ENCODE measurements at regions not wholly inside any gene's neighbourhood (a gene's known extent, or its start where the extent isn't known, plus 50 kb on each side); places are given as distances from the start of the nearest gene placed in this dataset.

DNA sequence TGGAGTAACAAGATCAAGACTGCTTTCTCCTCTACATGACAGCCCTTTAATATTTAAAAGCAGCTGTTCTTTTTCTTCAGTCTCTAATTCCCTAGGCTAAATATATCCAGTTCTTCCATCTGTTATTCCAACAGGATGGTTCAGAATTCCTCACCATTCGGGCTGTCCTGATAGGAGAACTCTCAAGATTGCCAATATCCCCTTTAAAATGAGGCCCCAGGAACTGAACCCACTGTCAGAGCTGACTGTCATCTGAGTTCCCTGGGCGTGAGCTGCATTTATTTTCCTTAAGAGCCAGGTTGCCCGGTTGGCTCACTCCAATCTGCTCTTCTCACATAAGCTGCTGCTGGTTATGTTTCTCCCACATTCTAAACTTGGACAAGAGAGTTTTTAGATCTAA is 177.6 kb downstream of the MIS18A start:
- TF ChIP-seq CHD2 (IDR thresholded peaks at IDR 0.05; ENCODE audit: low read depth, low read length) (no peak), ZC3H11A (IDR thresholded peaks at IDR 0.05; ENCODE audit: low read depth, low read length) (no peak), USF1 (CRISPR knock-in tag; IDR thresholded peaks at IDR 0.05) (no peak), ZFP91 (CRISPR knock-in tag; IDR thresholded peaks at IDR 0.05) (no peak), FOXK2 (conservative IDR thresholded peaks at IDR 0.05 in 1 of 2, IDR thresholded peaks at IDR 0.05 in 1 of 2; ENCODE audit: low read depth in 2 of 2) (no peak), STAT6 (CRISPR knock-in tag; IDR thresholded peaks at IDR 0.05) (no peak), FOXK1 (CRISPR knock-in tag; IDR thresholded peaks at IDR 0.05; ENCODE audit: borderline replicate concordance) (no peak), ZNF668 (CRISPR knock-in tag; IDR thresholded peaks at IDR 0.05) (no peak), HNRNPUL1 (IDR thresholded peaks at IDR 0.05; ENCODE audit: low read length) (no peak), CTCF (IDR thresholded peaks at IDR 0.05 in 2 of 3, conservative IDR thresholded peaks at IDR 0.05 in 1 of 3; ENCODE audit: insufficient read depth in 2 of 3, low read depth in 1 of 3, low read length in 3 of 3) (no peak), ZNF184 (CRISPR knock-in tag; IDR thresholded peaks at IDR 0.05) (no peak)
